ENCODE measurements at regions not wholly inside any gene's neighbourhood (a gene's known extent, or its start where the extent isn't known, plus 50 kb on each side); places are given as distances from the start of the nearest gene placed in this dataset.
"Not testable (repeated sequence)": the region's sequence is repeated elsewhere in the genome, so short reads cannot be mapped to it uniquely, and the experiment has no call there.

- DNase-seq (ENCODE audit: low read depth, low spot score) (no peak), ATAC-seq (no peak)
- Histone ChIP-seq H3K27me3 (ENCODE audit: insufficient read depth, low read length) (no peaks in the 10 kb centered on the region), H3K4me1 (ENCODE audit: control insufficient read depth in 1 of 2, insufficient read depth in 2 of 2, low read length in 2 of 2) (no peaks in the 10 kb centered on the region), H3K27ac (ENCODE audit: low read depth, low read length) (no peak overlapping the region), H3K79me2 (ENCODE audit: insufficient read depth, low read length) (no peaks in the 10 kb centered on the region), H4K20me1 (ENCODE audit: insufficient read depth) (no peaks in the 10 kb centered on the region), H3K4me2 (ENCODE audit: low read length) (no peak overlapping the region), H3K36me3 (ENCODE audit: control insufficient read depth in 1 of 2, insufficient read depth in 2 of 2, low read length in 2 of 2) (no peaks in the 10 kb centered on the region), H2AFZ (ENCODE audit: low read depth, low read length, poor library complexity, severe bottlenecking) (no peak overlapping the region), H3K9ac (ENCODE audit: low read length) (no peak overlapping the region), H3K4me3 (replicated peaks in 1 of 2; ENCODE audit: low read depth in 1 of 2, low read length in 2 of 2) (no peak overlapping the region), H3K9me2 (ENCODE audit: insufficient read depth) (no peaks in the 10 kb centered on the region), H3K9me3 (ENCODE audit: control insufficient read depth in 1 of 2, insufficient read depth in 1 of 2, low read depth in 1 of 2, low read length in 2 of 2) (peaks cover 5 to 6% of the 10 kb centered on the region in 2 experiments; a peak in 2 of 4 replicates)
- no peak for TF ChIP-seq ATF3 (IDR thresholded peaks at IDR 0.05)
- TF ChIP-seq SRF (IDR thresholded peaks at IDR 0.05; ENCODE audit: low read depth): no peak
- no peak for TF ChIP-seq ZFX (IDR thresholded peaks at IDR 0.05)
- no peak for TF ChIP-seq JUND (IDR thresholded peaks at IDR 0.05)
- TF ChIP-seq CBX3 (IDR thresholded peaks at IDR 0.05; ENCODE audit: low read depth): no peak
- TF ChIP-seq EZH2phosphoT487 (IDR thresholded peaks at IDR 0.05; ENCODE audit: borderline replicate concordance): no peak
- TF ChIP-seq POLR2A (IDR thresholded peaks at IDR 0.05; ENCODE audit: borderline replicate concordance, extremely low read depth, insufficient read depth, insufficient read length): no peak
- TF ChIP-seq CEBPB (IDR thresholded peaks at IDR 0.05; ENCODE audit: low read depth): no peak
- no peak for TF ChIP-seq SIN3A (IDR thresholded peaks at IDR 0.05; ENCODE audit: low read depth)
- TF ChIP-seq EZH2 (IDR thresholded peaks at IDR 0.05): no peak
- TF ChIP-seq YY1 (IDR thresholded peaks at IDR 0.05; ENCODE audit: extremely low read depth, insufficient replicate concordance, low read depth, low read length): no peak
- TF ChIP-seq SP1 (IDR thresholded peaks at IDR 0.05; ENCODE audit: low read depth): no peak
- no peak for TF ChIP-seq REST (IDR thresholded peaks at IDR 0.05; ENCODE audit: low read depth)
- no peak for TF ChIP-seq TCF7L2 (IDR thresholded peaks at IDR 0.05; ENCODE audit: borderline replicate concordance, extremely low read depth, insufficient read depth, insufficient read length)
- intact Hi-C loops (cut with micrococcal nuclease): no loop called here
- CTCF ChIA-PET: no interaction called here
- BruUV-seq (replicated peaks): no TSS peak
- RAD21 ChIA-PET (ENCODE audit: low non-redundant PET in 1 of 2, low total read pairs in 2 of 2, uncharacterized antibody in 2 of 2, unreplicated experiment in 2 of 2): no interaction called here
- POLR2A ChIA-PET: no interaction called here
Measured at GRCh38 chr10:129213256-129213655, 253.8 kb upstream of the MGMT start.

GRCh38 chr10:129213996-129214395, 253.0 kb upstream of the MGMT start:
- H2AFZ ChIP-seq (ENCODE audit: low read depth, low read length, poor library complexity, severe bottlenecking); H3K4me1 ChIP-seq (ENCODE audit: control insufficient read depth in 1 of 2, insufficient read depth in 2 of 2, low read length in 2 of 2); ATAC-seq; intact Hi-C loops (cut with micrococcal nuclease); H3K79me2 ChIP-seq (ENCODE audit: insufficient read depth, low read length); POLR2A ChIA-PET; RAD21 ChIA-PET (ENCODE audit: low non-redundant PET in 1 of 2, low total read pairs in 2 of 2, uncharacterized antibody in 2 of 2, unreplicated experiment in 2 of 2); BruUV-seq (replicated peaks); DNase-seq (ENCODE audit: low read depth, low spot score); H3K9ac ChIP-seq (ENCODE audit: low read length); H3K27ac ChIP-seq (ENCODE audit: low read depth, low read length); H3K4me2 ChIP-seq (ENCODE audit: low read length); H3K27me3 ChIP-seq (ENCODE audit: insufficient read depth, low read length); H3K36me3 ChIP-seq (ENCODE audit: control insufficient read depth in 1 of 2, insufficient read depth in 2 of 2, low read length in 2 of 2); H3K4me3 ChIP-seq (replicated peaks in 1 of 2; ENCODE audit: low read depth in 1 of 2, low read length in 2 of 2); CTCF ChIA-PET; H4K20me1 ChIP-seq (ENCODE audit: insufficient read depth); H3K9me3 ChIP-seq (ENCODE audit: control insufficient read depth in 1 of 2, insufficient read depth in 1 of 2, low read depth in 1 of 2, low read length in 2 of 2); H3K9me2 ChIP-seq (ENCODE audit: insufficient read depth): not testable (repeated sequence)
